Osteoblast (primary cell): ENCODE measurements at regions not wholly inside any gene's neighbourhood (a gene's known extent, or its start where the extent isn't known, plus 50 kb on each side); places are given as distances from the start of the nearest gene placed in this dataset.

ENCODE experiments used
- DNase-seq: peaks from one replicate; pipeline ENCODE4 v3.0.0; 2011; ENCODE audit warnings: low spot score, mixed read lengths; ENCODE audit not compliant: insufficient read length; ENCODE audit errors: missing footprints
- H2AFZ ChIP-seq: 2 replicates; pipeline ENCODE4 v1.6.0; 2011; ENCODE audit warnings: mild to moderate bottlenecking, low read length
- H3K27ac ChIP-seq: 2 replicates; pipeline ENCODE4 v1.5.1; 2011; ENCODE audit warnings: mild to moderate bottlenecking, low read depth, low read length, moderate library complexity
- H3K27me3 ChIP-seq: 2 replicates; pipeline ENCODE4 v1.6.0; 2012; ENCODE audit warnings: mild to moderate bottlenecking, control low read depth, inconsistent platforms, low read length, moderate library complexity; ENCODE audit not compliant: insufficient read depth
- H3K36me3 ChIP-seq: 2 replicates; pipeline ENCODE4 v1.5.1; 2011; ENCODE audit warnings: mild to moderate bottlenecking, low read length, control low read depth, moderate library complexity; ENCODE audit not compliant: insufficient read depth
- H3K4me1 ChIP-seq: 2 replicates; pipeline ENCODE4 v1.5.1; 2011; ENCODE audit warnings: mild to moderate bottlenecking, low read length, control low read depth, moderate library complexity; ENCODE audit not compliant: insufficient read depth
- H3K4me2 ChIP-seq: 2 replicates; pipeline ENCODE4 v1.6.0; 2011; ENCODE audit warnings: mild to moderate bottlenecking, low read length; ENCODE audit not compliant: insufficient read depth
- H3K4me3 ChIP-seq: fragments of 200-600 bp; sonication (generic); 3 replicates; pipeline ENCODE4 v1.5.1; 2012; ENCODE audit warnings: mild to moderate bottlenecking, low read length, inconsistent platforms; ENCODE audit not compliant: insufficient read depth
- H3K79me2 ChIP-seq: 2 replicates; pipeline ENCODE4 v1.6.0; 2012; ENCODE audit warnings: mild to moderate bottlenecking, low read length, control low read depth, inconsistent platforms; ENCODE audit not compliant: insufficient read depth
- H3K9me3 ChIP-seq: 2 replicates; pipeline ENCODE4 v1.5.1; 2011; ENCODE audit warnings: low read depth, low read length, control low read depth
- H4K20me1 ChIP-seq: 2 replicates; pipeline ENCODE4 v1.6.0; 2012; ENCODE audit warnings: mild to moderate bottlenecking, low read length, control low read depth; ENCODE audit not compliant: insufficient read depth
- TF ChIP-seq, protein P1 (sequence below): IDR thresholded peaks from 2 replicates; pipeline ENCODE4 v1.5.1; 2011; ENCODE audit warnings: mild to moderate bottlenecking, low read depth, low read length, moderate library complexity; ENCODE audit errors: extremely low read depth

DNA sequence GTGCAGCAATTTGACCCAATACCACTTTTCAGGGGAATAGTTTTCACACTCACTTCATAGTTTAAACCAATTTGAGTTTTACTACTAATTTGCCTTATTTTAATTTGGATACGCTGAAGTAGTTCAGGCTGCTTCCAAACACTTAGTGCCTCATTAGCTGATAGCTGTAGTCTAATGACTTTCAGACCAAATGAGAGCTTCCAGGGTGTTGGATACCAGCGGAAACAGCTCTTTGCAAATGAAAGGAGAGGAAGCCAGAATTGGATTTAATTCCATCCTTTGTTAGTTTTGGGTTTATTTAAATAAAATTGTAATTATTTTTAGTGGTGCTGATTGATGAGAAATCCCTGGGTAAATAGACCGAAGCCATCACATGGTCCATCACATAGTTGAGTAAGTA, 158.3 kb upstream of the SEL1L start:
- TF ChIP-seq, protein P1, sequence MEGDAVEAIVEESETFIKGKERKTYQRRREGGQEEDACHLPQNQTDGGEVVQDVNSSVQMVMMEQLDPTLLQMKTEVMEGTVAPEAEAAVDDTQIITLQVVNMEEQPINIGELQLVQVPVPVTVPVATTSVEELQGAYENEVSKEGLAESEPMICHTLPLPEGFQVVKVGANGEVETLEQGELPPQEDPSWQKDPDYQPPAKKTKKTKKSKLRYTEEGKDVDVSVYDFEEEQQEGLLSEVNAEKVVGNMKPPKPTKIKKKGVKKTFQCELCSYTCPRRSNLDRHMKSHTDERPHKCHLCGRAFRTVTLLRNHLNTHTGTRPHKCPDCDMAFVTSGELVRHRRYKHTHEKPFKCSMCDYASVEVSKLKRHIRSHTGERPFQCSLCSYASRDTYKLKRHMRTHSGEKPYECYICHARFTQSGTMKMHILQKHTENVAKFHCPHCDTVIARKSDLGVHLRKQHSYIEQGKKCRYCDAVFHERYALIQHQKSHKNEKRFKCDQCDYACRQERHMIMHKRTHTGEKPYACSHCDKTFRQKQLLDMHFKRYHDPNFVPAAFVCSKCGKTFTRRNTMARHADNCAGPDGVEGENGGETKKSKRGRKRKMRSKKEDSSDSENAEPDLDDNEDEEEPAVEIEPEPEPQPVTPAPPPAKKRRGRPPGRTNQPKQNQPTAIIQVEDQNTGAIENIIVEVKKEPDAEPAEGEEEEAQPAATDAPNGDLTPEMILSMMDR = no peak
- no peak overlapping the region for H3K4me3 ChIP-seq
- H3K27ac ChIP-seq = no peak overlapping the region
- H3K4me1 ChIP-seq = no peaks in the 10 kb centered on the region
- no peak for DNase-seq
- H3K36me3 ChIP-seq = no peaks in the 10 kb centered on the region
- H4K20me1 ChIP-seq = no peaks in the 10 kb centered on the region
- no peaks in the 10 kb centered on the region for H3K27me3 ChIP-seq
- no peaks in the 10 kb centered on the region for H3K9me3 ChIP-seq
- no peaks in the 10 kb centered on the region for H3K79me2 ChIP-seq
- no peak overlapping the region for H3K4me2 ChIP-seq
- no peak overlapping the region for H2AFZ ChIP-seq

DNA sequence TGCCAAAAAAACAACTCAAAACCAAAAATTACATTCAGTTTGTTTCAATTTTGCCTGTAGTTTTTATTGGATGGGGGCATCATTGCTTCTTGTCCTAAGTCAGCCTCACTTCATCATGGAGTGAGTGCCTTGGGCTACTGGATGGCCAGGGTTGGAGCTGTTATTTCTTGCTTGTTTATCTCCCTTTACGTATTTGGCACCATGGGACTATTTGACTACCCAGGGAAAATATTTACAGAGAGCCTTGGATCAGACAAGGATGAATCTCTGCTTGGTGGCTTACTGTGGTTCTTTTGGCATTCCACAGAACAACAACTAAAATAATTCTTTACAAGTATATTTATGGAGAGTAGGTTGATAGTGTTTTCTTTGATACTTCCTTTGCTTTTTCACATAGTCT, 160.8 kb upstream of the SEL1L start:
- H3K27me3 ChIP-seq = no peaks in the 10 kb centered on the region
- H3K36me3 ChIP-seq = no peaks in the 10 kb centered on the region
- DNase-seq = no peak
- no peaks in the 10 kb centered on the region for H4K20me1 ChIP-seq
- H3K4me3 ChIP-seq = no peak overlapping the region
- H3K4me2 ChIP-seq = no peak overlapping the region
- no peaks in the 10 kb centered on the region for H3K9me3 ChIP-seq
- no peaks in the 10 kb centered on the region for H3K4me1 ChIP-seq
- H3K79me2 ChIP-seq = no peaks in the 10 kb centered on the region
- H3K27ac ChIP-seq = no peak overlapping the region
- TF ChIP-seq, protein P1 = no peak
- no peak overlapping the region for H2AFZ ChIP-seq

DNA sequence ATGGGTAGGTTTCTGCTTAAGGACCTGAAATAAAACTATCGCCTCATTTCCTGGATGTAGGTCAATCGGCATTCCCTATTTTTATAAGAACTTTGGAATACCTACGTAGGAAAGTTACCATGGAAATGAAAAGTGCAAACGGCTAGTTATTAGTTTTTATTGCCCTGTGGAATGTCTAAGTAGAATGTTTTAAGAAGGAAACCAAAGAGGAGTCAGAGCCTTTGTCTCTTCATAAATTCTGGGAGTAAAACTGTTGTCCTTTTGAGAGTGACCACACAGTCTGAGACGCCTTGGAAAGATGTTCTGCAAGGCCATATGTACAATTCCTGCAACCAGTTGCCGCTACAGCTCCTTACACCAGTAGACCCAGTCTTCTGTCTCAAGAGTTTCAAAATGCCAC, 176.0 kb upstream of the SEL1L start:
- TF ChIP-seq, protein P1 = no peak
- Histone ChIP-seq H3K36me3 (no peaks in the 10 kb centered on the region), H2AFZ (no peak overlapping the region), H3K4me3 (no peak overlapping the region), H3K9me3 (peaks cover 1% of the 10 kb centered on the region), H3K27me3 (no peaks in the 10 kb centered on the region), H3K79me2 (no peaks in the 10 kb centered on the region), H4K20me1 (no peaks in the 10 kb centered on the region), H3K4me2 (no peak overlapping the region), H3K4me1 (no peaks in the 10 kb centered on the region), H3K27ac (no peak overlapping the region)
- DNase-seq = no peak

DNA sequence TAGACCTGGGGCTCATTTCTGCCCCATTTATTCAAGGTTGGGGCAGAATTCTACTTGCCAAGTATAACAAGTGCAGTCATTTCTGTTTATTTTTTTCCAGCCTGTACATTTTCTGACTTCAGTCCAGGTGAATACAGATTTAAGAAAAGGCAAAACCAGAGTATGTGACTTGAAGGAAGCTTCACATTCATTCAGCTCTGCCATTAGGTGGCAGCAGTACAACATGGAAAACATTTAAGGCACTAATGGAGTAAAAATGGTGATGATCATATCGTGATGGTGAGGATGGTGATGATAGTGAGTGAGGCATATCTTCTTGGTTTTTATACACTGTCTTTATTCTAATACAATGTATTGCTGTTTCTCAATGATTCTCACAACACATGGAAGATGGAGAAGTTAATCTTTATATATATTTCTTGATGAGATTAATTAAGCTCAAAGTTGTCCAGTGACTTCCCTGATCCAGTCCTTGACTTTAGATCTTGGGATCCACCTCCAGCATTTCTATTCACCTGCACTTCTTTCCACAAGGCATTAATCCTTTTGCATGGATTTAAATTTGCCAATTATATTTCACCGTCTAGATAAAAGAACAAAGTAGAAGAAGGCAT, 176.7 kb upstream of the SEL1L start:
- Histone ChIP-seq H3K4me1 (no peaks in the 10 kb centered on the region), H3K9me3 (no peaks in the 10 kb centered on the region), H2AFZ (no peak overlapping the region), H3K79me2 (no peaks in the 10 kb centered on the region), H4K20me1 (no peaks in the 10 kb centered on the region), H3K4me3 (no peak overlapping the region), H3K27me3 (no peaks in the 10 kb centered on the region), H3K27ac (no peak overlapping the region), H3K36me3 (no peaks in the 10 kb centered on the region), H3K4me2 (no peak overlapping the region)
- TF ChIP-seq, protein P1 = peak; percentile 29
- no peak for DNase-seq
